ENCODE measurements at regions not wholly inside any gene's neighbourhood (a gene's known extent, or its start where the extent isn't known, plus 50 kb on each side); places are given as distances from the start of the nearest gene placed in this dataset.
"Not testable (repeated sequence)": the region's sequence is repeated elsewhere in the genome, so short reads cannot be mapped to it uniquely, and the experiment has no call there.

DNA sequence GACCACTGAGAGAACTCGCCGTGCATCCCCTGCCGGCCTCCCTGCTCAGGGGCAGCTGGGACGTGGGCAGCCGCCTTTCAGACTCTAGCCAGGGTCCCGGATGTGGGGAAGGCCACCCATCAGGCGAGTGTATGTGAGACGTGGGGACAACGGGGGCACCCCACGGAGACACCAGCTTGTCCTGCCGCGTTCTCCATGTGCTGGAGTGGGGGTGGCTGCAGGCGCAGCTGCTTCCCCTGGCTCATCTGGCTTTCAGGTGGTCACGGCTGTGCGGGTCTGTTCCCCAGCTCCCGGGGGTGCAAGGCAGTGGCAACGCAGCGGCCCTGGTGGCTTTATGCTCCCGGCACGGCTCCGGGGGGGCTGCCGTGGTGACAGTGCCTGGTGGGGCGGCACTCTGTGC lies 4427.5 kb upstream of the TPTE start:
- TF ChIP-seq, protein P1, sequence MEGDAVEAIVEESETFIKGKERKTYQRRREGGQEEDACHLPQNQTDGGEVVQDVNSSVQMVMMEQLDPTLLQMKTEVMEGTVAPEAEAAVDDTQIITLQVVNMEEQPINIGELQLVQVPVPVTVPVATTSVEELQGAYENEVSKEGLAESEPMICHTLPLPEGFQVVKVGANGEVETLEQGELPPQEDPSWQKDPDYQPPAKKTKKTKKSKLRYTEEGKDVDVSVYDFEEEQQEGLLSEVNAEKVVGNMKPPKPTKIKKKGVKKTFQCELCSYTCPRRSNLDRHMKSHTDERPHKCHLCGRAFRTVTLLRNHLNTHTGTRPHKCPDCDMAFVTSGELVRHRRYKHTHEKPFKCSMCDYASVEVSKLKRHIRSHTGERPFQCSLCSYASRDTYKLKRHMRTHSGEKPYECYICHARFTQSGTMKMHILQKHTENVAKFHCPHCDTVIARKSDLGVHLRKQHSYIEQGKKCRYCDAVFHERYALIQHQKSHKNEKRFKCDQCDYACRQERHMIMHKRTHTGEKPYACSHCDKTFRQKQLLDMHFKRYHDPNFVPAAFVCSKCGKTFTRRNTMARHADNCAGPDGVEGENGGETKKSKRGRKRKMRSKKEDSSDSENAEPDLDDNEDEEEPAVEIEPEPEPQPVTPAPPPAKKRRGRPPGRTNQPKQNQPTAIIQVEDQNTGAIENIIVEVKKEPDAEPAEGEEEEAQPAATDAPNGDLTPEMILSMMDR (IDR thresholded peaks at IDR 0.05): not testable (repeated sequence)
- not testable (repeated sequence) for TF ChIP-seq POLR2AphosphoS5 (IDR thresholded peaks at IDR 0.05)
